GM18870 (cell line): ENCODE measurements at regions not wholly inside any gene's neighbourhood (a gene's known extent, or its start where the extent isn't known, plus 50 kb on each side); places are given as distances from the start of the nearest gene placed in this dataset.
"Not testable (repeated sequence)": the region's sequence is repeated elsewhere in the genome, so short reads cannot be mapped to it uniquely, and the experiment has no call there.

ENCODE experiments used
- ATAC-seq: cut with Tn5 transposase; IDR thresholded peaks from one replicate; pipeline ENCODE4 v1.9.1; 2021; ENCODE audit warnings: moderate library complexity; ENCODE audit not compliant: unreplicated experiment

DNA sequence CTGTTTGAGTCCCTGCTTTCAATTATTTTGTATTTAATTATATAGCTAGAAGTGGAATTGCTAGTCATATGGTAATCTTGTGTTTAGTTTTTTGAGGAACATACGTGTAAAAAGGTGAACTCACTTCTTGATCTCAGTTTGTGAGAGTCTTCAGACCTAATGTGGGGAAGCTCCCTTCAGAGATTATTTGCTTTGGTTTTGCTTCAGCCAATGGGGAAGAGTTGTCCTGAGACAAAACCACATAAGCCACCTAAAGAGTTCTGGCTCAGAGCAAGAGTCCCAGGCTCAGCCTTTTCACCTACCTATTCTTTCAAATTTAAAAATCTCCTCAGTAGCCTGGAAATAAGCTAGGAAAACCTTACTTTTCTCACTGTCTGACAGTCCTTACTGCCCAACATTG, 138.4 kb downstream of the UCK2 start:
- ATAC-seq, result no peak

DNA sequence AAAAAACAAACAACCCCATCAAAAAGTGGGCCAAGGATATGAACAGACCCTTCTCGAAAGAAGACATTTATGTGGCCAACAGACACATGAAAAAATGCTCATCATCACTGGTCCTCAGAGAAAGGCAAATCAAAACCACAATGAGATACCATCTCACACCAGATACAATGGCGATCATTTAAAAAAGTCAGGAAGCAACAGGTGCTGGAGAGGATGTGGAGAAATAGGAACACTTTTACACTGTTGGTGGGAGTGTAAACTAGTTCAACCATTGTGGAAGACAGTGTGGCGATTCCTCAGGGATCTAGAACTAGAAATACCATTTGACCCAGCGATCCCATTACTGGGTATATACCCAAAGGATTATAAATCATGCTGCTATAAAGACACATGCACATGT, 142.0 kb downstream of the UCK2 start:
- not testable (repeated sequence) for ATAC-seq

DNA sequence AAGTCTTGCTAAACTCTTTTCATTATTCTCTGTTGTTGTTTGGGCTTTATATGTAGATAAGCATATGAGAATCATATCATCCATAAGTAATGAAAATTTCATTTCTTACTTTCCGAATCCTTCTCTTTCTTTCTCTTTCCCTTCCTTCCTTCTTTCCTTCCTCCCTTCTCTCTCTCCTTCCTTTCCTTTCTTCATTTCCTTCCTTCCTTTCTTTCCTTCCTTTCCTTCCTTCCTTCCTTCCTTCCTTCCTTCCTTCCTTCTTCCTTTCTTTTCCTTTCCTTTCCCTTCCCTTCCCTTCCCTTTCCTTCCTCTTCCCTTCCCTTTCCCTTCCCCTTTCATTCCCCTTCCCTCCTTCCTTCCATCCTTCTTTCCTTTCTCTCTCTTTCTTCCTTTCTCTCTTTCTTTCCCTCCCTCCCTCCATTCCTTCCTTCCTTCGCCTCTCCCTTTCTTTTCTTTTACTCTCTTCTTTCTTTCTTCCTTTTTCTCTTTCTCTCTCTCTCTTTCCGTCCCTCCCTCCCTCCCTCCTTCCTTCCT, 147.3 kb downstream of the UCK2 start:
- no peak for ATAC-seq

DNA sequence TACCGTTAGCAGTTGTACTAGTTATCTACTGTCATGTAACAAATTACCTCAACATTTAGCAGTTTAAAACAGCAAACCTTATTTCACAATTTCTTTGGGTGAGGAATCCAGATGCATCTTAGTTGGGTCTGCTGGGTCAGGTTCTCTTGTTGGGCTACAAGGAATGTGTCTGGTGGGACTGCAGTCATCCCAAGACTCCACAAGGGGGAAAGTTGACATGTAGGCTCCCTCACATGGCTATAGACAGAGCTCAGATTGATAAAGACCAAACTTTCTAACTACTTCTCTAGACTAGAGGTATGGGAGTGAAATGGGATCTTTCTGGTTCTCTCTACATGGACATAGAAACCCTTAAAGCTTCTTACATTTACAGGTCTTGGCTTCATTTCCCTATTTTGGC, 160.9 kb downstream of the UCK2 start:
- ATAC-seq, result no peak

DNA sequence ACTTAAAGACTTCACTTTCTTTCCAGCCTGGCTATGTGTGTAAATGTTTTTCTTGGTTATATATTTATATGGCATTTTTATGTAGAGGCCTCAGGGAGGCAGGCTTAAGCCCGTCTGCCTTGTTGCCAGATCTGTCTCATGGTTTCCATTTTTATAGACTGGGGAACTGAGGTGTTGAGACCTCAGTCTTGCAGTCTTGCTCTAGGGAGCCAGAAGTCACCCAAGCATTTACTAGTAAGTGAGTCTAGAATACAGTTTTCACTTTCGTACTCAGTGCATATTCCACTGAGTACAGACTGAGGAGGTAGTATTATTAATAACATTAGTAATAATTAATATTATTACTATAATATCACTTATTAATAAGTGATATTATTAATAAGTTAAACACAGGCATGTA, 161.4 kb downstream of the UCK2 start:
- ATAC-seq, result peak; percentile 50

DNA sequence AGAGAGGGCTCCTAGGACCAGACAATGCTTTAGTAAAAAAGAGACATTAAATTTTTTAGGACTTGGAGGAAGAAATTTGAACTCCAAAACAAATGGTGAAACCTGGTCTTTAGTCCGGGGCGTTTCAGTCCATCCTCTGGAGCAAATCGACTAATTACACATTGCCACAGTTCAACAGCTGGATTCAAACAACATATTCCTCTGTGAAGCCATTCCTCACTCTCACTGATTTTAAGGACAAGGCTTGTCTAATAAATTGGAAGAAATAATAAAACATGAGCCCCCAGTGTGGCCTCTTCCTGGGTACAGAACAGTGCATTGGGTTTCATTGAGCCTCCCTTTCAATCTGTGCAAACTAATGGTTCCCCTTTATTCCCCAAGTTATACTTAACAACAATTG, 165.1 kb downstream of the UCK2 start:
- no peak for ATAC-seq

DNA sequence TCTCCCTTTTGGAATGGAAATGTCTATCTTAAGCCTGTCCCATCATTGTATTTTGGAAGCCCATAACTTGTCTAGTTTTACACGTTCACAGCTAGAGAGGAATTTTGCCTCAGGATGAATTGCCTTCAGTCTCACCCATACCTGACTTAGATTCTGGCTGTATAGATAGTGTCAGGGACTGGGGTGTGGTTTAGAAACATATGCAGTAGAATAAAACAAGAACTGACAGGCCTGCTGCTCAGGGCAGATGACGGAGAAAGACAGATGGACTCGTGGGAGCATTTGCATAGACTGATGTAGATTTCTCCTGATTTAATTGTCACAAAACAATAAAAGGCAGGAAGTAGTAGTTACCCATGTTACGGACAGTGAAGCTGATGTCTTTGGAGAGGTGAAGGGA, 166.7 kb downstream of the UCK2 start:
- no peak for ATAC-seq

DNA sequence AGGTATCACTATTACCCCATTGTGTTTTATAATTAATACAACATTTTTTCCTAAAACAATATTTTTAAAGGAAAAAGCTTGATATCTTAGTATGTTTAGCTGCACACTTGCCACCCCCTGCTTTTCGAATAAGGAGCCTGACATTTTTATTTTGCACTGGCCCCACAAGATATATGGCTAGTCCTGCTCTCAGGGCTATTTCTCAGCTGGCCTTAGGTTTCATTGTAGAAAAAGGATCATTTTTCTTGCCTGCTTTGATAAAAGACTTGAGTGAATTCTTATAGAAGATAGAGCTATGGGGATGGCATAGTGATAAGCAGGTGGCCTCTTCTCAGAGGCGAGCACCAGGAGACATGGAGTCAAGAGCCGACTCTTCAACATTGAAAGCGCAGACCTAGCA, 167.0 kb downstream of the FAM78B start:
- no peak for ATAC-seq

DNA sequence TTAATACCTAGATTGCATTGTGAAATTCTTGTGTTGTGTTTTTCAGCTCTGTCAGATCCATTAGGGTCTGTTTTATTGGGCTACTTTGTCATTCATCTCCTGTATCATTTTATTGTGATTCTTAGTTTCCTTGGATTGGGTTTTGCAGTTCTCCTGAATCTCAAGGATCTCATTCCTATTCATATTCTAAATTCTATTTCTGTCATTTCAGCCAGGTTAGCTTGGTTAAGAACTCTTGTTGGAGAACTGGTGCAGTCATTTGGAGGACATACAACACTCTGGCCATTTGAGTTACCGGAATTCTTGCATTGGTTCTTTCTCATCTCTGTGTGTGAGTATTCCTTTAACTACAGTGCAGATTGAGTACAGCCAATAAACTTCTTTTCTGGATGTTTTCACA, 159.6 kb downstream of the FAM78B start:
- ATAC-seq, result no peak

DNA sequence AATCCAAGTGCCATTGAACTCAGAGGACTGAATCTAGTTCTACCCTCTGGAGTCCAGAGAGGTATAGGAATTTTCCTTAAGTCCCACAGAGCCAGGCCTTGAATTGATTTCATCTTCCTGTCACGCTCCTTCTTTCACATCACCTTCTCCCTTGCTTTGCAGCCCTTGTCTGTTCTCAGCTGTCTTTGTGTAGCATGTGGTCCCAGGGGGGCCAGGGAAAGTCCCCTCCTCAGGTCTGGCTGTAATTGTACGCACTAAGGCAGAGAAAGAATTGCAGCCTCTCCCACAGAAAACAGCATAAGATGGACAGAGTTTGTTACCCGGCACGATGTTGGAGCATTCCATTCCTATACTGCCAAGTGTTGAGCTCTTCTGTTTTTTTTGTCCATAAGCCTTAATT, 153.6 kb downstream of the FAM78B start:
- ATAC-seq, result no peak

DNA sequence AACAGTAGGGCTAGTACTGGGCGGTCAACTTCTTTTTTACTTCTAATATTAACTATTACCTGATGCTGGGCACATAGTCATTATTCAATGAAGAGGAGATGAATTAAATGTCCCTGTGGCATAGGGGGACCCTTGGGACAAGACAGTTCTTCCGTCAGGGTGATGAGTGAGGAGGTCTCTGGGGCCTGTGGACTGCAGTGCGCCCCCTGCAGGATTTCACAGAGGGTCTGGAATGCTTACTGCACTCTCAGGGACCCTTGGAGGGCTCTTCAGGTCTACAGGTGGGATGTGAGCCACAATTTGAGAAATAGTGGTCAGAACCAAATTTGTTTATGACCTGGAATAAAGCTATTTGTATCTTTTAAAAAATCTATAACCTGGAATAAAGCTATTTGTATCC, 149.4 kb downstream of the FAM78B start:
- no peak for ATAC-seq
